Stimulated activated CD8-positive, alpha-beta memory T cell treated with anti-CD3 and anti-CD28 coated beads, Interleukin-15, amount 100 ng/mL, for 1 hour (primary cell): ENCODE measurements at regions not wholly inside any gene's neighbourhood (a gene's known extent, or its start where the extent isn't known, plus 50 kb on each side); places are given as distances from the start of the nearest gene placed in this dataset.
"Not testable (repeated sequence)": the region's sequence is repeated elsewhere in the genome, so short reads cannot be mapped to it uniquely, and the experiment has no call there.

Source experiments
- DNase-seq: peaks from one replicate; pipeline ENCODE4 v3.0.0-alpha.2; 2020; ENCODE audit warnings: low read depth

GRCh38 chr3:20637729-20638128, 451.7 kb upstream of the SGO1 start:
- DNase-seq, result no peak

- DNase-seq, result no peak
Observed at GRCh38 chr3:20622304-20622703, 436.3 kb upstream of the SGO1 start.

GRCh38 chr3:20618621-20619020, 432.6 kb upstream of the SGO1 start:
- DNase-seq, result not testable (repeated sequence)

GRCh38 chr3:20618181-20618580, 432.2 kb upstream of the SGO1 start:
- DNase-seq, result not testable (repeated sequence)

- not testable (repeated sequence) for DNase-seq
Observed at GRCh38 chr3:20615982-20616381, 430.0 kb upstream of the SGO1 start.

- no peak for DNase-seq
Observed at GRCh38 chr3:20608054-20608738, 422.2 kb upstream of the SGO1 start.

- no peak for DNase-seq
Observed at GRCh38 chr3:20604659-20605058, 418.7 kb upstream of the SGO1 start.

GRCh38 chr3:20589275-20589674, 403.3 kb upstream of the SGO1 start:
- DNase-seq, result no peak

GRCh38 chr3:20588781-20589180, 402.8 kb upstream of the SGO1 start:
- DNase-seq, result no peak

GRCh38 chr3:20583648-20584047, 397.6 kb upstream of the SGO1 start:
- no peak for DNase-seq

GRCh38 chr3:20576228-20576627, 390.2 kb upstream of the SGO1 start:
- DNase-seq, result no peak

- DNase-seq, result no peak
Observed at GRCh38 chr3:20575146-20575545, 389.1 kb upstream of the SGO1 start.

GRCh38 chr3:20574746-20575145, 388.7 kb upstream of the SGO1 start:
- no peak for DNase-seq

- DNase-seq, result no peak
Observed at GRCh38 chr3:20573175-20573574, 387.2 kb upstream of the SGO1 start.

- no peak for DNase-seq
Observed at GRCh38 chr3:20572473-20572872, 386.5 kb upstream of the SGO1 start.

GRCh38 chr3:20569310-20569709, 383.3 kb upstream of the SGO1 start:
- no peak for DNase-seq

- no peak for DNase-seq
Observed at GRCh38 chr3:20564966-20565365, 379.0 kb upstream of the SGO1 start.

- no peak for DNase-seq
Observed at GRCh38 chr3:20563985-20564384, 378.0 kb upstream of the SGO1 start.

GRCh38 chr3:20563251-20563650, 377.2 kb upstream of the SGO1 start:
- DNase-seq, result no peak

GRCh38 chr3:20561166-20561565, 375.2 kb upstream of the SGO1 start:
- no peak for DNase-seq

- not testable (repeated sequence) for DNase-seq
Observed at GRCh38 chr3:20560446-20560845, 374.4 kb upstream of the SGO1 start.

- no peak for DNase-seq
Observed at GRCh38 chr3:20558161-20558560, 372.2 kb upstream of the SGO1 start.

- no peak for DNase-seq
Observed at GRCh38 chr3:20556661-20557060, 370.7 kb upstream of the SGO1 start.

GRCh38 chr3:20552605-20553275, 366.7 kb upstream of the SGO1 start:
- no peak for DNase-seq
